ENCODE measurements at regions not wholly inside any gene's neighbourhood (a gene's known extent, or its start where the extent isn't known, plus 50 kb on each side); places are given as distances from the start of the nearest gene placed in this dataset.

DNA sequence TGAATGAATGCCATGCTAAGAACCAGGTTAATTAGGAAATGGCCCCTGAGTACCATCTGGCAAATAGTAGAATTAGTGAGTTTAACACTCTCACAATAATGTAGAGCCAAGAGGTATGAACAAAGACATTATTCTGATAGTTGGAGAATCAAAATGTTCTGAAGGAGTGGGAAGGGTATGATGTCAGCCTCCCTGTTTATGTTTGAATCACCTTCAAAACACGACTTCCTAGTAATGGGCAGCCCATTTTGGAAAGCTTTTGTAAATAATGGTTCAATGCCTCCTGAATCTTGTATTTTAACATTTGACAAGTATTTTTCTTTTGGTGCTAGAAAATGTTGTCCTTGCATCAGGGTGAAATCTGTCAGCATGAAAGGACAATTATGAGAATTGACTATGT is 108.3 kb downstream of the DSEL start:
- no peaks in the 10 kb centered on the region for H3K79me2 ChIP-seq
- no peak overlapping the region for H3K4me2 ChIP-seq
- no peaks in the 10 kb centered on the region for H3K9me3 ChIP-seq (ENCODE audit: low read depth)
- H3K9me2 ChIP-seq (replicated peaks; ENCODE audit: insufficient read depth), result no peaks in the 10 kb centered on the region
- H3K4me1 ChIP-seq (ENCODE audit: insufficient read depth), result no peaks in the 10 kb centered on the region
- no peak overlapping the region for H2AFZ ChIP-seq
- WGBS (ENCODE audit: low lambda C conversion rate, missing lambda C conversion rate), result 54% methylated on average over 1 of the region's 1 CpG
- H3K27me3 ChIP-seq, result no peaks in the 10 kb centered on the region
- H3K4me3 ChIP-seq, result no peak overlapping the region
- no peak for TF ChIP-seq CTCF (IDR thresholded peaks at IDR 0.05; ENCODE audit: poor library complexity)
- no peak overlapping the region for H3K27ac ChIP-seq
- H3K36me3 ChIP-seq (replicated peaks; ENCODE audit: insufficient read depth, low read depth), result no peaks in the 10 kb centered on the region
- no peak for DNase-seq (ENCODE audit: low spot score)
- no peaks in the 10 kb centered on the region for H4K20me1 ChIP-seq (ENCODE audit: insufficient read depth, poor library complexity, severe bottlenecking)

DNA sequence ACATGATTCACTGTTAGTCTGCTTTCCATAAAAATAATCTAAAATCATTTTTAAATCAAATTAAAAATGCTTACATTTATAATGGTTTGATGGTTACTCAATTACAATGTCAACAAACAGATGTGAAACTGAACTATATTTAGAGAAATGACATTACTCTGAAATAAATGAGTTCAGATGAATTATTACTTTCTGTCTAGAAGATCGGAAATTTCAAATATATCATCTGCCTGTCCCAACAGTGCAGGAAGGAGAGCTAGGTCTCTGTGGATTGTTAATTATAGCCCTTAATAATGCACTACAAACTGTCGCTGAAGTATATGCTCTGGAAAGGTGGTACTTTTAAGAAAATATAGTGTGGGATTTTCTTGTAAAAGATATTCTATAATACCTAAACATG is 109.8 kb downstream of the DSEL start:
- H3K4me2 ChIP-seq, result no peak overlapping the region
- DNase-seq (ENCODE audit: low spot score), result no peak
- no peak overlapping the region for H3K4me3 ChIP-seq
- no peaks in the 10 kb centered on the region for H3K9me3 ChIP-seq (ENCODE audit: low read depth)
- no peaks in the 10 kb centered on the region for H3K79me2 ChIP-seq
- 96% methylated on average over 2 of the region's 2 CpGs for WGBS (ENCODE audit: low lambda C conversion rate, missing lambda C conversion rate)
- no peak for TF ChIP-seq CTCF (IDR thresholded peaks at IDR 0.05; ENCODE audit: poor library complexity)
- no peak for TF ChIP-seq EZH2phosphoT487 (IDR thresholded peaks at IDR 0.05; ENCODE audit: low read depth, severe bottlenecking, unreplicated experiment)
- no peak for TF ChIP-seq EZH2 (IDR thresholded peaks at IDR 0.05; ENCODE audit: borderline replicate concordance)
- H4K20me1 ChIP-seq (ENCODE audit: insufficient read depth, poor library complexity, severe bottlenecking), result no peaks in the 10 kb centered on the region
- no peaks in the 10 kb centered on the region for H3K9me2 ChIP-seq (replicated peaks; ENCODE audit: insufficient read depth)
- no peaks in the 10 kb centered on the region for H3K4me1 ChIP-seq (ENCODE audit: insufficient read depth)
- H2AFZ ChIP-seq, result no peak overlapping the region
- H3K27ac ChIP-seq, result no peak overlapping the region
- no peaks in the 10 kb centered on the region for H3K27me3 ChIP-seq
- H3K36me3 ChIP-seq (replicated peaks; ENCODE audit: insufficient read depth, low read depth), result no peaks in the 10 kb centered on the region

DNA sequence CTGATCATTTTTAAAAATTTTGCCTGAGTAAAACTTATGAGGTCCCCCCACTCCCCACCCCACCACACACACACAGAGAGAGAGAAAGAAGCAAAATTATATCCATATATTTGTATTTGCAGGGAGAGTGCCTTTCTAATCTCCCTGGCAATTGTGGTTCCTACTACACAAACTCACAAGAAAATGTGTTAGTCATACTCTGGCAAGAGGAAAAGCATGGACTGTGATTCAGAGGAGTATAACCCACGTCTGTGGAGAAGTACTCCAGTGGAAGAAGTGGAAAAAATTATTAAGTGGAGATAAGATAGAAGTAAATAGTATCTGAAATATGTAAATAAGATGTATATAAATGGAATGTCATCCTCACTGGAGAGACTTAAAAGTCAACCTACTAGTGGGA is 114.0 kb downstream of the DSEL start:
- Histone ChIP-seq H3K79me2 (no peaks in the 10 kb centered on the region), H4K20me1 (ENCODE audit: insufficient read depth, poor library complexity, severe bottlenecking) (no peaks in the 10 kb centered on the region), H3K4me1 (ENCODE audit: insufficient read depth) (no peaks in the 10 kb centered on the region), H3K9me2 (replicated peaks; ENCODE audit: insufficient read depth) (no peaks in the 10 kb centered on the region), H3K4me3 (no peak overlapping the region), H3K27me3 (no peaks in the 10 kb centered on the region), H2AFZ (no peak overlapping the region), H3K9me3 (ENCODE audit: low read depth) (no peaks in the 10 kb centered on the region), H3K27ac (no peak overlapping the region), H3K4me2 (no peak overlapping the region), H3K36me3 (replicated peaks; ENCODE audit: insufficient read depth, low read depth) (no peaks in the 10 kb centered on the region)
- 69% methylated on average over 1 of the region's 1 CpG for WGBS (ENCODE audit: low lambda C conversion rate, missing lambda C conversion rate)
- TF ChIP-seq EZH2phosphoT487 (IDR thresholded peaks at IDR 0.05; ENCODE audit: low read depth, severe bottlenecking, unreplicated experiment) (no peak), EZH2 (IDR thresholded peaks at IDR 0.05; ENCODE audit: borderline replicate concordance) (no peak), CTCF (IDR thresholded peaks at IDR 0.05; ENCODE audit: poor library complexity) (no peak)
- DNase-seq (ENCODE audit: low spot score), result no peak

- no peaks in the 10 kb centered on the region for H3K79me2 ChIP-seq
- TF ChIP-seq EZH2phosphoT487 (IDR thresholded peaks at IDR 0.05; ENCODE audit: low read depth, severe bottlenecking, unreplicated experiment), result no peak
- no peak for TF ChIP-seq CTCF (IDR thresholded peaks at IDR 0.05; ENCODE audit: poor library complexity)
- TF ChIP-seq EZH2 (IDR thresholded peaks at IDR 0.05; ENCODE audit: borderline replicate concordance), result no peak
- no peak overlapping the region for H3K27ac ChIP-seq
- H3K4me3 ChIP-seq, result no peak overlapping the region
- no peaks in the 10 kb centered on the region for H3K27me3 ChIP-seq
- H2AFZ ChIP-seq, result no peak overlapping the region
- DNase-seq (ENCODE audit: low spot score), result no peak
- H3K9me2 ChIP-seq (replicated peaks; ENCODE audit: insufficient read depth), result no peaks in the 10 kb centered on the region
- H3K4me2 ChIP-seq, result no peak overlapping the region
- H4K20me1 ChIP-seq (ENCODE audit: insufficient read depth, poor library complexity, severe bottlenecking), result no peaks in the 10 kb centered on the region
- no peaks in the 10 kb centered on the region for H3K36me3 ChIP-seq (replicated peaks; ENCODE audit: insufficient read depth, low read depth)
- WGBS (ENCODE audit: low lambda C conversion rate, missing lambda C conversion rate), result 87% methylated on average over 4 of the region's 4 CpGs
- H3K9me3 ChIP-seq (ENCODE audit: low read depth), result no peaks in the 10 kb centered on the region
- no peaks in the 10 kb centered on the region for H3K4me1 ChIP-seq (ENCODE audit: insufficient read depth)
These were observed 115.9 kb downstream of the DSEL start for GRCh38 chr18:67400502-67401117.

Data from hepatocyte (in vitro differentiated cells).